NB4 (cell line): ENCODE measurements at regions not wholly inside any gene's neighbourhood (a gene's known extent, or its start where the extent isn't known, plus 50 kb on each side); places are given as distances from the start of the nearest gene placed in this dataset.

ENCODE experiments used
- DNase-seq: peaks from one replicate; pipeline ENCODE4 v3.0.0; 2010; ENCODE audit warnings: low read depth
- H3K4me3 ChIP-seq: one replicate; pipeline ENCODE4 v1.5.1; 2011; ENCODE audit warnings: mild to moderate bottlenecking, low read depth, low read length, moderate library complexity
- CTCF ChIP-seq: IDR thresholded peaks from one replicate; pipeline ENCODE4 v1.5.1; 2012; ENCODE audit warnings: low read depth, low read length
- MYC ChIP-seq: IDR thresholded peaks from 2 replicates; pipeline ENCODE4 v1.6.1; 2011; ENCODE audit warnings: low read depth, low read length
- POLR2A ChIP-seq: IDR thresholded peaks from 2 replicates; pipeline ENCODE4 v1.6.1; 2011; ENCODE audit warnings: mild to moderate bottlenecking; ENCODE audit not compliant: insufficient read length; ENCODE audit errors: extremely low read depth
- TF ChIP-seq, protein P1 (sequence below): IDR thresholded peaks from 2 replicates; pipeline ENCODE4 v1.6.1; 2011; ENCODE audit warnings: low read depth, low read length

DNA sequence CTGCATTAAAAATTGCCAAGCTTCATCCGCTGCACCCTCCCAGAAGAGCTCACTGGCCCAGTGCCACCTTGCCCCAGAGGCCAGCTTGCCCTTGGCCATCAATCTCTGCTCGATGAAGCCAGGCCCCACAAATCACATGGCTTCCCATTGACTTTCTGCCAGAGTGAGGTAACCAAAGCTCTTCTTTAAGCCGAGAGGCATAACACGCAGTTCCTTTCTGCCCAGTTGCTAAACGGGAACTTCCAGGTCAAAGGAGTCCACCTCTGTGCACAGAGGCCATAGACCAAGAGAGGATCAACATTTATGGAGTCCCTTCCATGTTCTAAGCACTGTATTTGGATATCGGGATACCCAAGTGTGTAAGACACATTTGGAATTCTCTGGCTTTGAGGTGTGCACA lies 208.8 kb downstream of the KIF4B start:
- TF ChIP-seq MYC: no peak
- TF ChIP-seq, protein P1, sequence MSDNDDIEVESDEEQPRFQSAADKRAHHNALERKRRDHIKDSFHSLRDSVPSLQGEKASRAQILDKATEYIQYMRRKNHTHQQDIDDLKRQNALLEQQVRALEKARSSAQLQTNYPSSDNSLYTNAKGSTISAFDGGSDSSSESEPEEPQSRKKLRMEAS: no peak
- no peak for TF ChIP-seq POLR2A
- TF ChIP-seq CTCF: no peak
- H3K4me3 ChIP-seq: no peak overlapping the region
- no peak for DNase-seq

GRCh38 chr5:155229135-155229534 lies 215.6 kb downstream of the KIF4B start:
- DNase-seq: no peak
- no peak overlapping the region for H3K4me3 ChIP-seq
- TF ChIP-seq MYC (no peak), CTCF (no peak), POLR2A (no peak)
- TF ChIP-seq, protein P1: no peak

DNA sequence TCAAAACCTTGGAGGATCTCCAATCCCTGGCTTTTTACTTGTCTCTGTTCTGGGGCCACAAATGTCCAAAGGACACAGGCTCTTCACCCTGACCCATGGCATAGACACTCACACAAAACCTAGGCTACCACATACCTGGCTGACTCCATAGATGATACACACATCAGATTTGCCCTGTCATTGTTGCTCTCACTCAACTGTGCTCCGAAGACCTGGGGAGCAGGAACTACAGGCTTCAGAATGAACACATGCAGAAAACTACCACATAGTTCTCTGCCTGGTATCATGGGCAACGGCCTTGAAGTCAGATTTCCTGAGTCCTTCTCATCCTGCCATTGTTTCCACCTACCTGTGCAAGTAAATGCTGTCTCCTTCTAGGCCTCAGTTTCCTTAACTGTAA lies 226.2 kb downstream of the KIF4B start:
- TF ChIP-seq MYC (no peak), CTCF (no peak), POLR2A (no peak)
- TF ChIP-seq, protein P1: no peak
- H3K4me3 ChIP-seq: no peak overlapping the region
- no peak for DNase-seq

- DNase-seq: no peak
- H3K4me3 ChIP-seq: no peak overlapping the region
- TF ChIP-seq CTCF (no peak), MYC (no peak), POLR2A (no peak)
- TF ChIP-seq, protein P1: no peak
These were observed 237.0 kb downstream of the KIF4B start for GRCh38 chr5:155250596-155250995.

- TF ChIP-seq CTCF (no peak), POLR2A (no peak), MYC (no peak)
- TF ChIP-seq, protein P1: no peak
- H3K4me3 ChIP-seq: no peak overlapping the region
- DNase-seq: no peak
These were observed 238.5 kb downstream of the KIF4B start for GRCh38 chr5:155252025-155252424.

GRCh38 chr5:155252717-155253116 lies 239.2 kb downstream of the KIF4B start:
- H3K4me3 ChIP-seq: no peak overlapping the region
- TF ChIP-seq, protein P1: no peak
- no peak for TF ChIP-seq POLR2A
- no peak for TF ChIP-seq MYC
- no peak for TF ChIP-seq CTCF
- no peak for DNase-seq
